HFFc6 (cell line): ENCODE measurements at regions not wholly inside any gene's neighbourhood (a gene's known extent, or its start where the extent isn't known, plus 50 kb on each side); places are given as distances from the start of the nearest gene placed in this dataset.
A peak's percentile ranks its signal among the peaks of the same experiment; 100 is the strongest.

Experiments
- DNase-seq: peaks from one replicate; pipeline ENCODE4 v3.0.0-alpha.2; 2018
- H3K27ac Mint-ChIP-seq: 2 replicates; pipeline ENCODE4 v1.8.0; 2020; ENCODE audit warnings: mild to moderate bottlenecking, mixed read lengths
- H3K27me3 Mint-ChIP-seq: 2 replicates; pipeline ENCODE4 v1.8.0; 2021; ENCODE audit warnings: mild to moderate bottlenecking, moderate library complexity, mixed read lengths; ENCODE audit not compliant: insufficient read depth
- H3K36me3 Mint-ChIP-seq: 2 replicates; pipeline ENCODE4 v1.8.0; 2021; ENCODE audit warnings: low read depth, mixed read lengths
- H3K4me1 Mint-ChIP-seq: 2 replicates; pipeline ENCODE4 v1.8.0; 2020; ENCODE audit warnings: low read depth, mixed read lengths
- H3K4me3 Mint-ChIP-seq: 2 replicates; pipeline ENCODE4 v1.8.0; 2020; ENCODE audit warnings: mild to moderate bottlenecking, moderate library complexity, mixed read lengths
- H3K9me3 Mint-ChIP-seq: 2 replicates; pipeline ENCODE4 v1.8.0; 2020; ENCODE audit warnings: mild to moderate bottlenecking, mixed read lengths
- CTCF ChIP-seq: fragments of 200-600 bp; sonication (generic); IDR thresholded peaks from 2 replicates; pipeline ENCODE4 v1.5.0; 2021; ENCODE audit warnings: antibody characterized with exemption, mild to moderate bottlenecking

GRCh38 chr3:152964911-152965609 lies 130.1 kb downstream of the P2RY1 start:
- TF ChIP-seq CTCF: no peak
- H3K4me1 Mint-ChIP-seq: peaks cover 6% of the 10 kb centered on the region; the same call in 1 of the 2 replicates
- H3K9me3 Mint-ChIP-seq: no peaks in the 10 kb centered on the region; the same call in none of the 2 replicates
- no peak overlapping the region for H3K4me3 Mint-ChIP-seq
- DNase-seq: no peak
- H3K27ac Mint-ChIP-seq: no peak overlapping the region
- no peaks in the 10 kb centered on the region for H3K27me3 Mint-ChIP-seq
- no peaks in the 10 kb centered on the region for H3K36me3 Mint-ChIP-seq

- Mint-ChIP-seq H3K9me3 (no peaks in the 10 kb centered on the region; the same call in none of the 2 replicates), H3K36me3 (no peaks in the 10 kb centered on the region), H3K27me3 (no peaks in the 10 kb centered on the region), H3K4me1 (peaks cover 6% of the 10 kb centered on the region; the same call in 1 of the 2 replicates), H3K4me3 (no peak overlapping the region), H3K27ac (no peak overlapping the region)
- no peak for DNase-seq
- TF ChIP-seq CTCF: no peak
Measured at GRCh38 chr3:152968388-152969024, 133.6 kb downstream of the P2RY1 start.

- H3K4me3 Mint-ChIP-seq: no peak overlapping the region
- H3K9me3 Mint-ChIP-seq: no peaks in the 10 kb centered on the region; the same call in none of the 2 replicates
- TF ChIP-seq CTCF: no peak
- H3K4me1 Mint-ChIP-seq: peaks cover 6% of the 10 kb centered on the region; the same call in 1 of the 2 replicates
- peak; percentile 17 for DNase-seq
- H3K27me3 Mint-ChIP-seq: no peaks in the 10 kb centered on the region
- no peaks in the 10 kb centered on the region for H3K36me3 Mint-ChIP-seq
- no peak overlapping the region for H3K27ac Mint-ChIP-seq
Measured at GRCh38 chr3:152969557-152970300, 134.8 kb downstream of the P2RY1 start.

GRCh38 chr3:152970851-152971250 lies 135.9 kb downstream of the P2RY1 start:
- H3K4me3 Mint-ChIP-seq: no peak overlapping the region
- H3K9me3 Mint-ChIP-seq: no peaks in the 10 kb centered on the region; the same call in none of the 2 replicates
- no peak for DNase-seq
- no peaks in the 10 kb centered on the region for H3K27me3 Mint-ChIP-seq
- TF ChIP-seq CTCF: no peak
- H3K36me3 Mint-ChIP-seq: no peaks in the 10 kb centered on the region
- no peak overlapping the region for H3K27ac Mint-ChIP-seq
- peaks cover 6% of the 10 kb centered on the region; the same call in 1 of the 2 replicates for H3K4me1 Mint-ChIP-seq

- peaks cover 6% of the 10 kb centered on the region; the same call in 1 of the 2 replicates for H3K4me1 Mint-ChIP-seq
- H3K9me3 Mint-ChIP-seq: no peaks in the 10 kb centered on the region; the same call in none of the 2 replicates
- no peak for TF ChIP-seq CTCF
- no peak overlapping the region for H3K4me3 Mint-ChIP-seq
- no peak overlapping the region for H3K27ac Mint-ChIP-seq
- DNase-seq: no peak
- no peaks in the 10 kb centered on the region for H3K36me3 Mint-ChIP-seq
- H3K27me3 Mint-ChIP-seq: no peaks in the 10 kb centered on the region
Measured at GRCh38 chr3:152971880-152972279, 136.9 kb downstream of the P2RY1 start.
